HG03025 (cell line): ENCODE measurements at regions not wholly inside any gene's neighbourhood (a gene's known extent, or its start where the extent isn't known, plus 50 kb on each side); places are given as distances from the start of the nearest gene placed in this dataset.
"Not testable (repeated sequence)": the region's sequence is repeated elsewhere in the genome, so short reads cannot be mapped to it uniquely, and the experiment has no call there.

ENCODE experiments used
- ATAC-seq: cut with Tn5 transposase; IDR thresholded peaks from one replicate; pipeline ENCODE4 v1.9.1; 2021; ENCODE audit warnings: mild to moderate bottlenecking, moderate library complexity; ENCODE audit not compliant: unreplicated experiment, low FRiP score

DNA sequence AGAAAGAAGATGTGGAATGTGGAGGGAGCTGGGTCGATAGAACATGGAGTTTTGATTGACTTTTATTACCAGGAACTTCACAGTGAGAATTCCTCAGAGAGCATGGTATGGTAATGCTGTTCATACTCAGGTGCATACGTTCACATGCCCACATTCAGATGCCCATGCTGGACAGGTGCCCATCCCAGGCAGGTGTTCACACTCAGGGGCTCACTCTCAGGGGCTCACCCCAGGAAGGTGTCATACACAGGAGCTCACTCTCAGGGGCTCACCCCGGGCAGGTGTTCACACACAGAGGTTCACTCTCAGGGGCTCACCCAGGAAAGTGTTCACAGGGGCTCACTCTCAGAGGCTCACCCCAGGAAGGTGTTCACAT, 360.0 kb upstream of the SFSWAP start:
- ATAC-seq = no peak

DNA sequence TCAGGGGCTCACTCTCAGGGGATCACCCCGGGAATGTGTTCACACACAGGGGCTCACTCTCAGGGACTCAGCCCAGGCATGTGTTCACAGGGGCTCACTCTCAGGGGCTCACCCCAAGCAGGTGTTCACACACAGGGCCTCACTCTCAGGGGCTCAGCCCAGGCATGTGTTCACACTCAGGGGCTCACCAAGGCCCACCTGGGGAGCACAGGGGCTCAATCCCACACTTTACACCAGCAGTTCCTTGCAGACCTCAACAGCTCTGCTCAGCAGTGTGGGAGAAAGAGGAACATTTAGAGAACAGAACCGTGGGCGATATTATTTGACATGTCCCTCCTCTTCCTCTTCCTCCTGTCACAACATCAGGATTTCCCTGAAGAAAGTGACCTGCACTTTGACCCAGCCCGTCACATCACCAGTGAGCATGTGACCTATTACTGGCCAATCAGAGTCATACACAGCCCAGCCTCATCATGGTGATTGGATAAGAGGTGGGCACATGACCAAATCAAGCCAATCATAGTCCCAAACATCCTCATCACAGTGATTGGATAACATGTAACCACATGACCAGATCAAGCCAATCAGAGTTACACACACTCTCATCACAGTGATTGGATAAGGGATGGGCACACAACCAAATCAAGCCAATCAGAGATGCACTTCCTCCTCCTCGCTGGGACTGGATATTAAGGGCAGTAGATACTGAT, 359.4 kb upstream of the SFSWAP start:
- no peak for ATAC-seq

DNA sequence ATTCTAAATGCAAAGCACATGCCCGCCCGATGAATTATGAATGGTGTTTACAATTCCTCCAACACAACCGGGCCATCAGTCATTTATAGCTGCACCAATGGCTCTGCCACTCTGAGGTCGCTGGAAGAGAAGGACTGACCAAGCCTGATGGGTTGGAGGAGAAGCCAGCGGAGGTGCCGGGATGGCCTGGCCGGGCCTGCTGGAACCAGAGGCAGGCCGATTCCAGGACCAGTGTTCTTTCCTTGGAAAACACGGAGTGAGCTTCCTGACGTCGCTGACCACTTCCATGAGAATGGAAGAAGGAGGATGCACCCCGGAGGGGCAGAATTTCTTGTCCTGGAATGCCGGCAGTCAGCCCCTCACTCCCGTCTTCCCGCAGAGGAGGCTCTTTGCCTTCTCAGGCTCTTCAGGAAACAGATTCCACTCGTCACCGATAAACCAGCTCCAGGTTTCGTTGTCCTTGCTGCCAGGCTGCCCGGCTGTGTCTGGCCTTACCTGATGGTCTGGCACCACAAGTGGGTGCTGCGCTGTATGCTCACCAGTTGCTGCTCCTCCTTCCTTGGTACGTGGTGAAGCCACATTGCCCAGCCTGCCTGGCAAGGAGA, 358.5 kb upstream of the SFSWAP start:
- no peak for ATAC-seq

DNA sequence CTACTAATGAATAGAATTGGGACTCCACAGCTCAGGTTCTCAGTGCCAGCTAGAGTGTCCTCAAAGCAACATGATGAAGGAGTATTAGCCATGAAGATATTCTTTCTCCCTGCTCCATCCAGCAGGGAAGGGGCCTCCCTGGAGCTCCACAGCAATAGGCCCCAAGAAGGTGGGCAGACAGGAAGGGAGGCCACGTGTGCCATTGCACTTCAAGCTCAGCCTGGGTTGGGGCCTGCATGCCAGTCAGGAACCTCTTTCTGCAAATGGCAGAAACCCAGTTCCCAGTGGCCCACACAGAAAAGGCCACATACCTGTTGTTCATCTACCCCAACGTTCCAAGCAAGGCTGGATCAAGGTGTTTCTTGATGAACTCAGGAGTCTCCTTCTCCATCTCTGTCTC, 357.5 kb upstream of the SFSWAP start:
- no peak for ATAC-seq

DNA sequence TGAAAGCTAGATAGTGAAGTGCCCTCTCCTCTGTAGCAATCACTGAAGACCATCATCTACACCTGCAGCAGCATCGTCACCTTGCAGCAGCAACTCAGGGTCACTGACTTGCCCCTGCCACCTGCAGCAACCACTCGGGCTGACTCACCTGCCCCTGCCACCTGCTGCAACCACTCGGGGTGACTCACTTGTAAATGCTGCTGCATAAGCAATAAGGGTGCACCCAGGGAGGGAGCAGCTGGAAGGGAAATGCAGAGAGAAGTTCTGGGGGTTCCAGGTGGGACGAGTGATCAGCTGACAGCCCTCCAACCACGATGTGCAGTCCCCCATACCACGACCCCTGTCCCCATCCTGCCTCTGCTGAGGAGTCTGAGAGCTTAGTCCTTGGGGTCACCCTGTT, 357.1 kb upstream of the SFSWAP start:
- no peak for ATAC-seq

DNA sequence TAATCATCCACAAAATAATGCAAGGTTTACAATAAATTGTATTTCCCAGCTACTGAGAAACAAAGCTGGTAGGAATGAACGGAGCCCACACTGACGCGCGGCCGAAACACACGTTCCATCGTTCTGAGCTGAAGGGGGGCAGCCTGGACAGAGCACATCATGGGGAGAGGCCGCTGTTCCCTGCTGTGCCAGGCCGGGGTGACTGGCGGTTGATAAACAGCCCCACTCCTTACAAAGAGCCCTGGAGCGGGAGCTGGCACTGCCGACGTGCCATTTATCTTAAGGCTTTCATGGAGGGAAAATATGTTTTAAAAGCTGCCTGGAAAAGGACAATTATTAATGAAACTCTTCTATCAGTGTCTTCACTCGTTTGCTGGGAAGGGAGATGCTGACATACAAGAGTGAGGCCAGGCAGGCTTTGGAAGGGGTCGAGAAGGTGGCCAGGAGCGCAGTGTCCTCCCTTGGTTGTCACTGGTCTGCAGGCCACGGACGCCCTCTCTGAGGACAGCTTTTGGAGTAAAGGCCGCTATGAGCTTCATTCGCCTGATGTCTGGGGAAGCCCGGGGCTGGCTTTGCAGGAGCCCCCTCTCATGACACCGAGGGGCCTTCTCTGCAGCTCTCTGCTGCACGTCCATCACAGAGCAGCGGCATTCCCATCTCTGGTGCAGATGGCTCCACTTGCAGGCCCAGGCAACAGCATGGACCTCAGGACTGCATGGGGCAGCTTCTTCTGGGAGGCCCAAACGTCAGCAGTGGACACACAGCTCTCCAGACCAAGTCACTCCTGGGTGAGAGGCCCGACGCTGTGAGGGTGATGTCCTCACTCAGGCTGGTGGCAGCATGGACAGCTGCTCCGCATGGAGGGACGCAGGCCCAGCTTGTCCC, 355.3 kb upstream of the SFSWAP start:
- ATAC-seq = no peak

DNA sequence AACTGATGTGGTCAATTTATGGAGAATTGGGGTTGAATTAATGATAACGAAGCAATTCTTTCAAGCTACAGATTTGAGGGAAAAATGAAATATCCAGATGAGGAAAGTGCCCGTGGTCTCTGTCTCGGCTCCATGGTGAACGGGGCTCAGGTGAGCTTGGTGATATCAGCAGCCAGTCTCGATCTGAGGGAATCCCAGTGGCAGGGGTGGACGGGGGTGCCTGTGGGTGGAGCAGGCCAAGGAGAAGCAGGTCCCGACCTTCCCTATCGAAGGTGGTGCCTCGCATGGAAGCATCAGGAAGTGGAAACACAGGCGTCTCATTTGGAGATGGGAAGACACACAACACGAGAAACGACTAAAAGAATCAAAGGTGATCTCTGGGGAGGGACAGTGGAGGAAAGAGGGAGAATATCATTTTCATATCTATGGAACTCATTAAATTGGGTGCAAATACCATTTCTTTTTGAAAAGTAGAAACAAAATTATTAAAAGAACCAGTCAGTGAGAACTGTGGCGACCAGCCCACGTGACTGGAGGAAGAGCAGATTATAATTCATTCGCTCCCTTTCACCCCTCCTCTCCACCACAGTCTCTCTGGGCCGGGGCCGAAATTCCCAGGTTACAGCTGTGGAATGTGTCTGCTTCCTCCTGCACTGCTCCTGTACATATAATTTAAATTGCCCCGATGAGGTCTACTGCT, 354.3 kb upstream of the SFSWAP start:
- ATAC-seq = no peak

DNA sequence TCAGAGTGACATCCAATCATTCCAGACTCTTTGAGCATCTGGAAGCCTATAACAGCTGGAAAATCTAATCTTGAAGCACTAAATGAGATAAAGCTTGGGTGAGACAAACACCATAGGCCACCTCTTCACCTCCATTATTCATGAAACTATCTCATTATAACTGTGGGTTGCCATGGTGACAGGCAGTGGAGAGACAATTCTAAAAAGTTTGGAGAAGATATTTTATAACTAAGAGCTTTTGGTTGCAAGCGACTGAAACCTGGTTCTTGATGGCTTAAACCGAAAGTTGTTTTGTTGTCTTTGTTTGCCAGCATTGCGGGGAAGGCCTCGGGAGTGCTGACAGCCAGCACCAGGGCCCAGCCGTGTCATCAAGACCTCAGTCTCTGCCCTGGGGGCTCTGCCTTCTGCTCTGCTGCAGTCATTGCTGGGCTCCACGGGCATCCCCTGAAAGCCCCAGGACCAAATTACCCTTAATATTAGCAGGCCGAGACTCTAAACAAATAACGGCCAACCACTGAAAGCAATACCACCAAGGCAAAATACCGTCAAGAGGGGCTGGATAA, 353.6 kb upstream of the SFSWAP start:
- no peak for ATAC-seq

DNA sequence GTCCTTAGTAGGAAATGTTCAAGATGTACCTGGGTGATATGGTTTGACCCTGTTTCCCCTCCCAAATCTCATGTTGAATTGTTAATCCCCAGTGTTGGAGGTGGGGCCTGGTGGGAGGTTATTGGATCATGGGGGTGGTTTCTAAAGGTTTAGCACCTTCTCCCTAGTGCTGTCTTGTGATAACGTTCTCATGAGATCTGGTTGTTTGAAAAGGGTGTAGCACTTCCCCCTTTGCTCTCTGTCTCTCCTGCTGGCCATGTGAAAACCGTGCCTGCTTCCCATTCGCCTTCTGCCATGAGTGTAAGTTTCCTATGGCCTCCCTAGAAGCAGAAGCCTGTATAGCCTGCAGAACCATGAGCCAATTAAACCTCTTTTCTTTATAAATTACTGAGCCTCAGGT, 353.0 kb upstream of the SFSWAP start:
- no peak for ATAC-seq

DNA sequence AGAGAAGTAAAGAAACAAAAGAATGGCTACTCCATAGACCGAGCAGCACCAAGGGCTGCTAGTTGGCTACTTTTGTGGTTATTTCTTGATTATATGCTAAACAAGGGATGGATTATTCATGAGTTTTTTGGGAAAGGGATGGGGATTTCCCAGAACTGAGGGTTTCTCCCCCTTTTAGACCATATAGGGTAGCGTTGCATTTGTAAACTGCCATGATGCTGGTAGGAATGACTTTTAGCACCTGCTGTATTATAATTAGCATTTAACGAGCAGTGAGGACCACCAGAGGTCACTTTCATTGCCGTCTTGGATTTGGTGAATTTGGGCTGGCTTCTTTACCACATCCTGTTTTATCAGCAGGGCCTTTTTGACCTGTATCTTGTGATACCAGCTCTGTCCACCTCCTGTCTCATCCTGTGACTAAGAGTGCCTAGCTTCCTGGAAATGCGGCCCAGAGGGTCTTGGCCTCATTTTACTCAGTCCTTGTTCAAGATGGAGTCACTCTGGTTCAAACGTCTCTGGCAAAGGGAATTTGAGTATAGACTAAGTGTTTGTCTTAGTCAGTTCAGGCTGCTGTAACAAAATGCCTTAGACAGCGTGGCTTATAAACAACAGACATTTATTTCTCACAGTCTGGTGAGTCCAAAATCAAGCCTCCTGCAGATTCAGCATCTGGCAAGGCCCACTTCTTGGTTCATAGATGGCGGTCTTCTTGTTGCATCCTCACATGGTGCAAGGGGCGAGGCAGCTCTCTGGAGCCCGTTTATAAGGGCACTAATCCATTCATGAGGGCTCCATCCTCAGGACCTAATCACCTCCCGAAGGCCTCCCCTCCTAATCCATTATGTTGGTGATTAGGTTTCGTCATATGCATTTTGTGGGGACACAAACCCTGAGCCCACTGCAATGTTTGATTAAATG, 348.3 kb upstream of the SFSWAP start:
- ATAC-seq = no peak

DNA sequence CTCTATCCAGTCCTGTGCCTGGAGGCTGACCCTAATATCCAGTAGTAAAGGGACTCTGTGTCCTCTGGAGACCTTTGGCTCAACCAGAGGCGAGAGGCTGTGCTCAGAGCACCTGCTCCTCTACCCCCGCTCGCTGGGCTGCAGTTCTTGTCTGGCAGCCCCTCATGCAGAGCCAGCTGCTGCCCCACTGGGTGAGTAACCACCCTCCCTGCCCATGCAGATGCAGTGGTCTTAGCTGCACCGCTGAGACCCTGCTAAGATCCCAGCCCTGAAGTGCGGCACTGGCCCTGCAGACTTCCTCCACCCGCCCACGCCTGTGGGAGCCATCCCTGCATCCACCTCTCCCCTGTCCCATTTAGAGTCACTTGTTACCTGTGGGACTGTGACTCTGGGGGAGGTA, 347.5 kb upstream of the SFSWAP start:
- no peak for ATAC-seq

DNA sequence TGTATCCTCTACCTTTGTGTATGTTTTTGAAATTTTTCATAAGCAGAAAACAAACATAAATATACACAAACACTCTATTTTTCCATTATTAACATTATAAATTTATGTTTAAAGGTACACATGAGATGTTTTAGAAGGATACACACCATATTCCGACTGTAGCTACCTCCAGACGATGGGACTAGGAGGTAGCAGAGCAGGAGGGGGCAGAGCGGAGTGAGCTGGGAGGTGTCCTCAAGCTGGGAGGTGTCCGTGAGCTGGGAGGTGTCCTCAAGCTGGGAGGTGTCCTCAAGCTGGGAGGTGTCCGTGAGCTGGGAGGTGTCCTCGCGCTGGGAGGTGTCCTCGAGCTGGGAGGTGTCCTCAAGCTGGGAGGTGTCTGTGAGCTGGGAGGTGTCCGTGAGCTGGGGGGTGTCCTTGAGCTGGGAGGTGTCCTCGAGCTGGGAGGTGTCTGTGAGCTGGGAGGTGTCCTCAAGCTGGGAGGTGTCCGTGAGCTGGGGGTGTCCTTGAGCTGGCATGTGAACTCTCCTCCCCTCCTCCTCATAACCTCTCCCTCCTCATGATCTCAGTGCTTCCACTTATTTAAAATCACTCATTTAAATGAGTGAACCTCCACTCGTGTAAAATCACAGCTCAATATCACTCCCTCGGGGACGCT, 346.9 kb upstream of the SFSWAP start:
- no peak for ATAC-seq

DNA sequence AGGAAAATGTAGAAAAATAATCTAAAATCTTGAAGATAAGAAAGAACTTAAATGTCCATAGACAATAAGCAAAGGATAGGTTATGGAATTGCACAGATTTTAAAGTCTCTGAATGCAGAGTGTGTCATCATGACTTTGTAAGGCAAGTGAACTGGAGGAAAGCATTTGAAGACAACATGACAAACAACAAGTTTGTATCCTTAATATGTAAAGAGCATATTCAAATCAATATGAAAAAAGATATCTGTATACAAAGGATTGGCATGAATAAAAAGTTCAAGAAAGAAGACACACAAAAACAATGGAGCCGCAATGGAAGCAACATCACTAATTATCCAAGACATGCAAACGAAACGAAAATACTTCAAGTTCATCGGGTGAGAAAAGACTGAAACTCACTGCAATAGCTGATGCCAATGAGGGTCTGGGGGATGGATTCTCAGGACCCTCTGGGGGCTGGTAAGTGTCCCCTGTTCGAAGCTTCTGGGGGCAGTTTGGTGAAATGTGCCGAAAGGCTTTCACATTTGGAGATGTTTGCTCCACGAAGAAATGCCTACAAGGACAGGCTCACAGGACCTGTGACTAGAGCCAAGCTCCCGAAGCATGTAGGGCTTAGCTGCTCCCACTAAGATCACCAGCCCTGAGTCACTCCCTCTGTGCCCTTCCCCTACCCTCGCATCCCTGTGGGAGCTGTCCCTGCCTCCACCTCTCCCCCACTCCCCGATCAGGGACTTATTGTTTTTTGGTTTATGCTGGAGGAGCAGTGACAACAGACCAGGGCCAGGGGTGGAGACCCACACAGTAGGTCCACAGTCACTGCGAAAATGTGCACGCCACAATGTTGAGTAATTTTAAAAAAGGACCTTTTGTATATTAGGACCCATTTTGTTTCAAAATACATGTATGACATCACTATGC, 345.7 kb upstream of the SFSWAP start:
- no peak for ATAC-seq

DNA sequence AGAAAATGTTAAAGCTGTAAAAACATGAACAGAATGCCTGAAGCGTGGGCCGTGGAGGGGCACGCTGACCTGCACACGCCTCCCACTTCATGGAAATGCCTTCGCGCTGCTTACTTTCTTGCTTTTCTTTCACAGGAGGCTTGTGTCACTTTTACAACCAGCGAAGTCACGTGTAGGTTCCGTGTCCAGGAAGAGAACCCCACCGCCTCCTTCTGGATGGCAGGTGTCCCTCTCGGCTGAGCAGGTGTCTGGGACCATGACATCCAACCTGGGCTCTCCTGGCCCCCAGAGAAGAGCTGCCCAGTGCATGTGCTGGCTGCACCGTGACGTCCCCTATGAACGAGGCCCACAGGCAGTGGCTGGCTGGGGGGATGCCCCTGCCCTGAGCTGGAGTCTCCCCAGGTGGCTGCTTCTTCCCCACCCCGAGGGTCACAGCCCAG, 345.0 kb upstream of the SFSWAP start:
- no peak for ATAC-seq

DNA sequence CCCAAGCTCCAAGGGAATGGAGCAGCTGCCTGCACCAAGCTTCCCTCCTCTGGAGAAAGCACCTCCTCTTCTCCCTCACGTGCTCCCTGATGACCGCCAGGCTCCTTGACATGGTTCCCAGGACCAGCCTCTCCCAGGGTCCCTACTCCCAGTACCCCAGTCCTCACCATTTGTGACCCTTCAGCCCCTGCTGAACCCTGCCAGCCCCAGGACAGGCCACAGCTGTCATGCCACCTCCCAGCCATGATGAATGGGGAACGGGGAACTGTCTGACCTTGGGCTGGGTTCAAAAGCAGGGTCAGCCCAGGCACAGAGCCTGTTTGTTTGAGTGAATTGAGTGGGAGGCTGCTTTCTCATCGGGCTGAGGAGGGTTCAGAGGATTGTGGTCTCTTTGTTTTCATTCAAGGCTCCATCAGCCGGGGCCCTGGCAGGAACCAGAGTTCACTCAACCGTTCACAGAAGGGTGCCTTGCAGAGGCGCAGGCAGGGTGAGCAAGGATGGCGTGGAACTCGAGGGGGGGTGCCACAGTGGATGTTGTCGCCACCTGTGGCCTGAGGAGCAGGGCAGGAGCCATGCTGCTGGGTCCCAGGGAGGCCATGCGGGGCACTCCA, 344.5 kb upstream of the SFSWAP start:
- no peak for ATAC-seq

DNA sequence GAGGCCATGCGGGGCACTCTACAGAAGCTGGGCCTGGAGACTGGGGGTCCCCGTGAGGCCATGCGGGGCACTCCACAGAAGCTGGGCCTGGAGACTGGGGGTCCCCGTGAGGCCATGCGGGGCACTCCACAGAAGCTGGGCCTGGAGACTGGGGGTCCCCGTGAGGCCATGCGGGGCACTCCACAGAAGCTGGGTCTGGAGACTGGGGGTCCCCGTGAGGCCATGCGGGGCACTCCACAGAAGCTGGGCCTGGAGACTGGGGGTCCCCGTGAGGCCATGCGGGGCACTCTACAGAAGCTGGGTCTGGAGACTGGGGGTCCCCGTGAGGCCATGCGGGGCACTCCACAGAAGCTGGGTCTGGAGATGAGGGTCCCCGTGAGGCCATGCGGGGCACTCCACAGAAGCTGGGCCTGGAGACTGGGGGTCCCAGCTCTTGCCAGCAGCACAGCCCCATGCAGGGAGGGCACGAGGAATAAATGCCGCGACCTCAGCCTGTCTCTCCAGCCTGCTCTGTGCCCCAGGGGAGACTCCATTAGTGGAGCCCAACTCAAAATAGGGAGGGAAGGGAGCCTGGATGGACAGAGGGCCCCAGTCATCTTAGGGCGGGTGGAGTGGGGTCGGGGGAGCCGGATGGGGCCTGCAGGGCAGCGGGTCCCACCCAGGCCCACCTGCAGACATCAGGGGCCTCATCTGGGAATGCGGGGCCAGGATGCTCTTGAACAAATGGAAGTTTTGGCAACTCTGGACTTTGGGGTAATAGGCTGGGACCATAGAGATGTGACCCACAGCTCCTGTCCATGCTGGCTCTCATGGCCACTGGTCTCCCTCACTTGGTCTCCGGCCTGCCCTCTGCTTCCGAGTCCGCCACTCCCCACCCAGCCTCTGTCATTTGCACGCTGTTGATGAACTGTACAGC, 343.6 kb upstream of the SFSWAP start:
- not testable (repeated sequence) for ATAC-seq
